ENCODE measurements at regions not wholly inside any gene's neighbourhood (a gene's known extent, or its start where the extent isn't known, plus 50 kb on each side); places are given as distances from the start of the nearest gene placed in this dataset.
"Not testable (repeated sequence)": the region's sequence is repeated elsewhere in the genome, so short reads cannot be mapped to it uniquely, and the experiment has no call there.

DNA sequence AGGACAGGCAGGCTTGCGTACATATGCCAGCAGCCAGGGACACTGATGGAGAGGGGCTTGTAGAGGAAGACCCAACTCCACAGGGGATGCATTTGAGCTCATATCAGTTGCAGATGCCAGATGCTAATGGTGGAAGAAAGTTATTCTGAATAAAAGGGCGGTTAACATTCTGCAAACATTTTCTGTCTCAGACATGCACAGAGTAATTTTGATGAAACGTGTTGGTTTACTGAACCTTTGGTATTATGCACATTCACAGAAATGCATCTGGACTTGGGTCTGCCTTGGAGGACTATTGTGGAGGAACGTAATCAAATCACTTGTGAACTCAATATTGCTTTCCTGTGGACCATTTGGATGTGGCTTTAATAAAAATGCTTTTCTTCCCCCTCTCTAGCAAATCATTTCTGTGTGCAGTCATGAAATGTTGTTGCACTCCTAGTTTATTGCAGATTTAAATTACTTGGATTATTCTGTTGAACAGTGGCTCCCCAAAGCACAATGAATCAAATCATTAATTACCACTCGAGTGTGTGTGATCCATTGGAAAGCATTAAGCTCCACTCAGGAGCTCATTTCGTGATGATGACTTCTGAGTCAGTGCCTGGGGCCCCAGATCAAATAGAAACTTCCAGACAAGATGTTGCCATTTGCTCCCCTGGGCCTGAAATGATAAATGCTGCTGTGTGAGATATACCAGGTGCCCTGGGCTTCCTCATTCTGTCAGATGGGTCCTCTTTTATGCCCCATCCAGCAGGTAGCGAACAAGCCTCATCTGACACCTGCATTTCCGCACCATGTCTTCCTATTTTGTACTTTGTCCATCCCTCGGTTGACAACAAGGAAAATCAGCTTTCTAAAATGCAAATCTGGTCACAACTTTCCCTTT, 697.0 kb upstream of the HS6ST1 start:
- no peaks in the 10 kb centered on the region for H3K9me3 ChIP-seq
- DNase-seq (no peak), ATAC-seq (no peak)
- intact Hi-C loops (cut with DNase I) = no loop called here
- no peaks in the 10 kb centered on the region for H3K27me3 ChIP-seq
- TF ChIP-seq CTCF (IDR thresholded peaks at IDR 0.05) = no peak
- H3K4me3 ChIP-seq = no peak overlapping the region
- H3K4me1 ChIP-seq = no peaks in the 10 kb centered on the region
- H3K36me3 ChIP-seq = no peaks in the 10 kb centered on the region
- no peak overlapping the region for H3K27ac ChIP-seq

GRCh38 chr2:129016972-129017371, 698.3 kb upstream of the HS6ST1 start:
- no peak for DNase-seq
- Histone ChIP-seq H3K4me3 (no peak overlapping the region), H3K9me3 (no peaks in the 10 kb centered on the region), H3K36me3 (no peaks in the 10 kb centered on the region), H3K27me3 (no peaks in the 10 kb centered on the region), H3K4me1 (no peaks in the 10 kb centered on the region), H3K27ac (no peak overlapping the region)
- ATAC-seq = no peak
- no peak for TF ChIP-seq CTCF (IDR thresholded peaks at IDR 0.05)
- intact Hi-C loops (cut with DNase I) = no loop called here

GRCh38 chr2:129024796-129025195, 706.1 kb upstream of the HS6ST1 start:
- Histone ChIP-seq H3K4me3 (no peak overlapping the region), H3K27ac (no peak overlapping the region), H3K9me3 (no peaks in the 10 kb centered on the region), H3K4me1 (no peaks in the 10 kb centered on the region), H3K36me3 (no peaks in the 10 kb centered on the region), H3K27me3 (no peaks in the 10 kb centered on the region)
- DNase-seq (no peak), ATAC-seq (no peak)
- TF ChIP-seq CTCF (IDR thresholded peaks at IDR 0.05) = no peak
- intact Hi-C loops (cut with DNase I) = no loop called here

DNA sequence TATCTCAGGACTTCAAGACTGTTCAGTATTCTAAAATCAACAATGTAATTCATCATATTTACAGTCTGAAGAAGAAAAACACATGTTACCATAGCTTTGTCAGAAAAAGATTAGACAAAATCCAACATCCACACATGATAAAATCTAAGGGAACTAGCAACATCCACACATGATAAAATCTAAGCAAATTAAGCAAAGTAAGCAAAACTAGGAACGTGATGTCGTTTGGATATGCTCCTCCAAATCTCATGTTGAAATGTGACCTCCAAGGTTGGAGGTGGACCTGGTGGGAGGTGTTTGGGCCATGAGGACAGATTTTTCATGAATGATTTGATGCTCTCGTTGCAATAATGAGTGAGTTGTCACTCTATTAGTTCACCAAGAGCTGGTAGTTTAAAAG, 717.3 kb upstream of the HS6ST1 start:
- TF ChIP-seq CTCF (IDR thresholded peaks at IDR 0.05) = no peak
- Histone ChIP-seq H3K27ac (no peak overlapping the region), H3K4me3 (no peak overlapping the region), H3K36me3 (no peaks in the 10 kb centered on the region), H3K27me3 (no peaks in the 10 kb centered on the region), H3K9me3 (no peaks in the 10 kb centered on the region), H3K4me1 (no peaks in the 10 kb centered on the region)
- DNase-seq (no peak), ATAC-seq (no peak)
- intact Hi-C loops (cut with DNase I) = no loop called here

GRCh38 chr2:129043677-129044076, 725.0 kb upstream of the HS6ST1 start:
- not testable (repeated sequence) for DNase-seq

DNA sequence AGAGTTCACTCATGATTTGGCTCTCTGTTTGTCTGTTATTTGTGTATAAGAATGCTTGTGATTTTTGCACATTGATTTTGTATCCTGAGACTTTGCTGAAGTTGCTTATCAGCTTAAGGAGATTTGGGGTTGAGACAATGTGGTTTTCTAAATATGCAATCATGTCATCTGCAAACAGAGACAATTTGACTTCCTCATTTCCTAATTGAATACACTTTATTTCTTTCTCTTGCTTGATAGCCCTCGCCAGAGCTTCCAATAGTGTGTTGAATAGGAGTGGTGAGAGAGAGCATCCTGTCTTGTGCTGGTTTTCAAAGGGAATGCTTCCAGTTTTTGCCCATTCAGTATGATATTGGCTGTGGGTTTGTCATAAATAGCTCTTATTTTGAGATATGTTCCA, 727.8 kb upstream of the HS6ST1 start:
- H3K9me3 ChIP-seq; H3K4me3 ChIP-seq; ATAC-seq; intact Hi-C loops (cut with DNase I); H3K27ac ChIP-seq; H3K36me3 ChIP-seq; DNase-seq; H3K4me1 ChIP-seq; H3K27me3 ChIP-seq: not testable (repeated sequence)

More at GRCh38 chr2:129043677-129044076, 725.0 kb upstream of the HS6ST1 start:
- H3K4me1 ChIP-seq; H3K4me3 ChIP-seq; H3K36me3 ChIP-seq; ATAC-seq; intact Hi-C loops (cut with DNase I); H3K27ac ChIP-seq; H3K9me3 ChIP-seq; H3K27me3 ChIP-seq: not testable (repeated sequence)
